CD4-positive, alpha-beta T cell treated with Interleukin-10 for 1 hour (primary cell): ENCODE measurements at regions not wholly inside any gene's neighbourhood (a gene's known extent, or its start where the extent isn't known, plus 50 kb on each side); places are given as distances from the start of the nearest gene placed in this dataset.

Source experiments
- DNase-seq: peaks from one replicate; pipeline ENCODE4 v3.0.0-alpha.2; 2020

- no peak for DNase-seq
Observed at GRCh38 chr5:15260356-15261268, 239.4 kb upstream of the FBXL7 start.

- no peak for DNase-seq
Observed at GRCh38 chr5:15256485-15256884, 243.5 kb upstream of the FBXL7 start.

- DNase-seq, result no peak
Observed at GRCh38 chr5:15255576-15255975, 244.4 kb upstream of the FBXL7 start.

- DNase-seq, result no peak
Observed at GRCh38 chr5:15254607-15255006, 245.4 kb upstream of the FBXL7 start.

GRCh38 chr5:15252331-15252730, 247.6 kb upstream of the FBXL7 start:
- no peak for DNase-seq

GRCh38 chr5:15249152-15249551, 250.8 kb upstream of the FBXL7 start:
- DNase-seq, result no peak

GRCh38 chr5:15248731-15249130, 251.2 kb upstream of the FBXL7 start:
- DNase-seq, result no peak

- DNase-seq, result no peak
Observed at GRCh38 chr5:15245913-15246312, 254.1 kb upstream of the FBXL7 start.

GRCh38 chr5:15243301-15244020, 256.5 kb upstream of the FBXL7 start:
- DNase-seq, result no peak

GRCh38 chr5:15241216-15241821, 258.7 kb upstream of the FBXL7 start:
- no peak for DNase-seq

- no peak for DNase-seq
Observed at GRCh38 chr5:15238006-15238405, 262.0 kb upstream of the FBXL7 start.

- no peak for DNase-seq
Observed at GRCh38 chr5:15236911-15237508, 263.0 kb upstream of the FBXL7 start.

- no peak for DNase-seq
Observed at GRCh38 chr5:15234911-15235310, 265.1 kb upstream of the FBXL7 start.

GRCh38 chr5:15234366-15234765, 265.6 kb upstream of the FBXL7 start:
- no peak for DNase-seq

GRCh38 chr5:15233566-15233965, 266.4 kb upstream of the FBXL7 start:
- no peak for DNase-seq

GRCh38 chr5:15222156-15222555, 277.8 kb upstream of the FBXL7 start:
- no peak for DNase-seq

GRCh38 chr5:15220642-15221173, 279.3 kb upstream of the FBXL7 start:
- no peak for DNase-seq

GRCh38 chr5:15215056-15215455, 284.9 kb upstream of the FBXL7 start:
- DNase-seq, result no peak

GRCh38 chr5:15214010-15214409, 286.0 kb upstream of the FBXL7 start:
- no peak for DNase-seq

- no peak for DNase-seq
Observed at GRCh38 chr5:15209053-15209762, 290.8 kb upstream of the FBXL7 start.

GRCh38 chr5:15206133-15206532, 293.8 kb upstream of the FBXL7 start:
- no peak for DNase-seq

- no peak for DNase-seq
Observed at GRCh38 chr5:15203376-15203775, 296.6 kb upstream of the FBXL7 start.
